HG02970 (cell line): ENCODE measurements at regions not wholly inside any gene's neighbourhood (a gene's known extent, or its start where the extent isn't known, plus 50 kb on each side); places are given as distances from the start of the nearest gene placed in this dataset.

Source experiments
- ATAC-seq: cut with Tn5 transposase; IDR thresholded peaks from one replicate; pipeline ENCODE4 v1.9.1; 2021; ENCODE audit warnings: mild to moderate bottlenecking, moderate library complexity, moderate number of reproducible peaks; ENCODE audit not compliant: unreplicated experiment, low FRiP score

DNA sequence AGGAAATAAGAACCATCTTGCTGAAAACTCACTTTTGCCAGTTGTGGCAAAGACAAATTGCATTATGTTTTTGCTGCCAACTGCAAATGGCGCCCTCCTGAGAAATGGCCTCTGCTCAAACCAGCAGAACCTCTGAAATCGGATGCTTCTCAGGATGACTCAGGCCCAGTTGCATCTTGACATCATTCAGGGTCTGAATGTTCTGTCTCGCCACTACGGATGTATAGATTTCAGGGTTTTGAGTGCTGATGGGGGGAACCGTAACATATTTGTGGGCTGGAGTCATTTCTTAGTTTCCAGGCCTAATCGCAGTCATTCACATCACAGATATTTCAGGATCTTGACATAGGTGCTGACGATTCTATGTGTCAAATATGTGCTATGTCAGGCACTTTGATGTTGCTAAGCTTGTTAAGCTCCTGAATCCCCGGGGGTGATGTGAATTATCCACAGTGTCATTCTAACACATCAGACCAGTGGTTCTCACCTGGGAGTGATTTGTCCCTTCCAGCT, 207.1 kb downstream of the NFATC2 start:
- no peak for ATAC-seq

GRCh38 chr20:51334609-51335008, 207.9 kb downstream of the NFATC2 start:
- ATAC-seq, result no peak

DNA sequence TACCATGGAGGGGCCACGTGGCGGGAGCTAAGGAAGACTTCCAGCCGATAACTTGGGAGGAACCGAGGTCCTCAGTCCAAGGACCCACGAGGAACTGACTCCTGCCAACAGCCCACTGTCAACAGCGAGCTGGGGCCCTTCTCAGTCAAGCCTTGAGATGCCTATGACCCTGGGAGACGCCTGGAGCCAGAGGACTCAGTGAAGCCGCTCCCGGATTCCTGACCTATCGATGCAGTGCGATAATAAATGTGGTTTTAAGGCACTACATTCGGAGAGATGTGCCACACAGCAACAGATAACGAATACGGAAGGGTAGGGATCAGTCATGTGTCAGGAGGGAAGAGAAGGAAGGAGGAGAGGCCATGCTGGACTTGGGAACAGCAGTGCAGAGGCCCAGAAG, 208.5 kb downstream of the NFATC2 start:
- ATAC-seq, result no peak

DNA sequence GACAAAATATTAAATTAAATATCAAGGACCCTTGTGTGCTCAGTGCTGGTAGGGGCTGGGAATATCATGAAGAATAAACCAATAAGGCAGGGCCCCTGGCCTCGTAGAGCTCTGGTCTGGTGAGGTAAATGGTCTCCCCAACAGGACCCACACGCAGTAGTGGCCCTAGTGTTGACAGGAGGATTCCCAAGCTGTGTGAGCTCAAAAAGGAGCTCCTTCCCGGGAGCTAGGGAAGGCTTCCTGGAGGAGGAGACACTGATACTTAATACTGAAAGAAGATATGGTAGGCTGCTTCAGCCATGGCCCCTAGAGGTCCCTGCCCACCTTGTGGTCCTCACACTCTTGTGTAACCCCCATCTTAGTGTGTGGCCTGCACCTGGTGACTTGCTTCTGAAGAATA, 209.1 kb downstream of the NFATC2 start:
- no peak for ATAC-seq

DNA sequence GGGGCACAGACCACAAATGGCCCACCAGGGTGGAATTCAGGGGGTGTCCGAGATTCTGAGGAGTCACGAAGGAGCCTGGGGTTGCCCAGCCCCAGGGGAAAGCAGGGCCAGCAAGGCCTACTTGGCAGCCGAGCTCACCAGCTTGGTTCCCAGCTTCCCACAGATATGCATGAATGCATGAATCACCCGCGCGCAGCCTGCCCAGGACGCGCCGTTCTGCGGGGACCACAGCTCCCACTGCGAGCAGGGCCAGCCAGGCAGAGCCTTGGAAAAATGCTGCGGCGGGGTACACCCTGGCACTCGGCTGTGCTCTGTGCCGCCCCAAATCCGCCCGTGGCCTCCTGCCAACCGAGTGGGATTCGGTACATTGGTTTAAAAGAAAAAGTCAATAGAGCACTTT, 211.0 kb downstream of the NFATC2 start:
- no peak for ATAC-seq

GRCh38 chr20:51329845-51330244, 212.7 kb downstream of the NFATC2 start:
- ATAC-seq, result no peak

DNA sequence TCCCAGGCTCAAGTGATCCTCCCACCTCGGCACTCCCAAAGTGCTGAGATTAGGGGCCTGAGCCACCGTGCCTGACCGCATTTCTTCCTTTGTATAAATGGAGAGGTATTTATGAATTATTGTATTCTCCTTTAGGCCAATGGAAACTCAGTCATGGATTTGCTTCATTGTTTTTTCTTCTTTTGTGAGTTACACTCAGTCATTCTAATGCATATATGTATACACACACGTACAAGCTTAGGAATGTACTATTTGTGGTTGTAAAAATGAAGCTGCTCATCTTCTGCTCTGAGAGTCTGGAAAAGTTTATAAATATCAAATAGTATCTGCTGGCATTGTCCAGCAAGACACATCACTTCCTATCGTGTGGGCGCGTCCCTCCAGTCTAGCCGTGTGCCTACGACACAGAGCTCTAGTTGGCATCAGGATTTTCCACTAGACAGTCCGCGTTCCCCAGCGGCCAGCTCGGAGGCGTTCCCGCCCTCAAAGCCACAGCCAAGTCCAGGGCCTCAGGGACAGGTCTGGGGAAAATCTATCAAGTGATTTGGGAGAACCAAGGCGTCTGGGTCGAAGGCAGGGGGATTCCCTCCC, 215.2 kb downstream of the NFATC2 start:
- ATAC-seq, result no peak

GRCh38 chr20:51326201-51326819, 216.2 kb downstream of the NFATC2 start:
- no peak for ATAC-seq

GRCh38 chr20:51322164-51322707, 220.3 kb downstream of the NFATC2 start:
- ATAC-seq, result no peak

DNA sequence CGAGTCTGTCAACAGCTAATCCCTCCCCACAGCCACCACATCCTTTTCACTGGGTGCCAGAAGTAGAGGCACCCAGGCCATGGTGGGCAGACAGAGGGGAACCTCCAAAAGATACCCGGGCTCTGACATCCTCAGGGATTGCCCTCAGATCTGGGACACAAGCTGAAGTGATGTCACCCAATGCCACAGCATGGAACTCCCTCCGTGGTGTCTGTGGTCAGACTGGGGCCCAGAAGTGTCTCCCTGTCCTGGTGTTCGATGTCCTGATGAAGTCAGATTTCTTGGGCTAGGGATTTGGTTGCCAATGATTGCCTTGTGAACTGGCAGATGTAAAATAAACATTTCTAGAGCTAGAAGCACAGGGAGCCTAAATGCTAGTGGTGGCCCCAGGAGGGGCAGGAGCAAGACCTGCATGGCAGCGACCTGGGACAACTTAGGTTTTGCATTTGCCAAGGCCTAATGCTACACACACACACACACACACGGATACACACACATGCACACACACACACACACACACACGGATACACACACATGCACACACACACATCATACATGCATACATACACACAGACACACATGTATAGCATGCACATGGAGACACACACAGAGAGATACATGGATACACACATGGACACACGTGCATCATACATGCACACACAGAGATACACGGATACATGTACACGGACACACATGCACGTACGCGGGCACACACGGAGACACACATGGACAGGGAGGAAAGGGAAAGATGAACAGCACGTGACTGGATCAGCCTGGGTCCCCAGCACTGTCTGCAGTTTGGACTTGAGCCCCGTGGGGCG, 221.0 kb downstream of the NFATC2 start:
- no peak for ATAC-seq

- ATAC-seq, result no peak
These were observed 223.0 kb downstream of the NFATC2 start for GRCh38 chr20:51319522-51319921.

DNA sequence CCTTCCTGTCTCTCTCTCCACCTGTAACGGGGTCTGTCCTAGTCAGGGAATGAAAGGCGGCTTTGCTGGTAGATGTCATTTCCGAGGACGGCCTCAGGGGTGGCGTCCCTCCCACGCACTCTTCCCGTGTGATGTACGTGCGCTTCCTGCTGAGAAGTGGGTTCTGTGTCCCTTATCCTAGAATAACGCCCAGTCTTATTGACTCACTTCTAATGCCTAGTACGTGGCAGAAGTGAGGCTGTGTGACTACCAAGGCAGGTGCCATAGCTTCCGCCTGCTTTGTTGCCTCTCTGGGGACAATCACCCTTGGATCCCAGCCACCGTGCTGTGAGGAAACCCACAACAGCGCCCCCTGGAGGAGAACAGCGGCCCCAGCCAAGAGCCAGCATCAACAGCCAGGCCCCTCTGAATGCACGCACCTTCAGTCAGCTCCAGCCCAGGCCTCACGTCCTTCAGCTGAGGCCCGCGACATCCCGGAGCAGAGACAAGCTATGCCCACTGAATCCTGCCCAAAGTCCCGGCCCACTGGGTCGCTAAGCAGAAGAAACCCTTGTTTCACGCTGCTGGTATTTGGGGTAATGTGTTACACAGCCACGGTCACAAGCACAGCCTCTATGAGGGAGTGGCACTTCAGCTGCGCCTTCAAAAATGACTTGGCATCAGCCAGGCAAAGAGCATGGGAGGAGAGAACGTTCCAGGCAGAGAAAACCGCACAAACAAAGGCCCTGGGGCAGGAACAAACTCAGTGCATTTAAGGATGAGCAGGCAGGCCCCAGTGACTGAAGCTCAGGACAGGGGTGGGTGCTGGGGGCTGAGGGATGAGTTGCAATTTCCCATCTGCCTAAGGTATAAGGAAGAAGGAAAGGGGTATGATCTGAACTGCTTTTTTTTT, 224.2 kb downstream of the NFATC2 start:
- no peak for ATAC-seq

DNA sequence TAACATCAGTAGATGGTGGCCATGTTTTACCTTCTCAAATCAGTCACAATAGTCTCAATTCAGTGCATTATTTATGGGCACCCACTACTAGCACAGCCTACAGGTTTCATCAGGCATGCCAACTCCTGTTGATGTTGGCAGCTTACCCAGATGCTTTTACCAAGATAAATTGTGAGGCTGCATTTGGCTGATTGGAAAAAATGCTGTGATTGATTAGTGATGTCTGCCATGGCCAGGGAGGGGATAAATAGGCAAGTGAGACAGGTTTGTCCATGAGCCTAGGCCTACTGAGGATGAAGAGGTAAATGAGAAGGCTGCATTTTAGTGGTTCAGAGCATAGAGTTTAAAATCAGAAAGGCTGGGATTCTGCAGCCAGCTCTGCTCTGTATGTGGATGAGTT, 227.1 kb downstream of the NFATC2 start:
- no peak for ATAC-seq

GRCh38 chr20:51313358-51313827, 229.1 kb downstream of the NFATC2 start:
- no peak for ATAC-seq

- no peak for ATAC-seq
These were observed 230.1 kb downstream of the NFATC2 start for GRCh38 chr20:51312480-51312783.

- no peak for ATAC-seq
These were observed 230.7 kb downstream of the NFATC2 start for GRCh38 chr20:51311636-51312479.

GRCh38 chr20:51310216-51310615, 232.3 kb downstream of the NFATC2 start:
- no peak for ATAC-seq

- ATAC-seq, result no peak
These were observed 233.4 kb downstream of the NFATC2 start for GRCh38 chr20:51309128-51309527.
